Amniotic stem cell (primary cell): ENCODE measurements at regions not wholly inside any gene's neighbourhood (a gene's known extent, or its start where the extent isn't known, plus 50 kb on each side); places are given as distances from the start of the nearest gene placed in this dataset.

Experiments
- DNase-seq: peaks from one replicate; lab custom pipeline; 2025; lab: John Stamatoyannopoulos, UW

- DNase-seq, result no peak
Observed at GRCh38 chr20:21839982-21840381, 134.5 kb downstream of the PAX1 start.

- no peak for DNase-seq
Observed at GRCh38 chr20:21836346-21836745, 130.9 kb downstream of the PAX1 start.

- DNase-seq, result no peak
Observed at GRCh38 chr20:21835042-21835441, 129.6 kb downstream of the PAX1 start.

- DNase-seq, result no peak
Observed at GRCh38 chr20:21832442-21833385, 127.2 kb downstream of the PAX1 start.

DNA sequence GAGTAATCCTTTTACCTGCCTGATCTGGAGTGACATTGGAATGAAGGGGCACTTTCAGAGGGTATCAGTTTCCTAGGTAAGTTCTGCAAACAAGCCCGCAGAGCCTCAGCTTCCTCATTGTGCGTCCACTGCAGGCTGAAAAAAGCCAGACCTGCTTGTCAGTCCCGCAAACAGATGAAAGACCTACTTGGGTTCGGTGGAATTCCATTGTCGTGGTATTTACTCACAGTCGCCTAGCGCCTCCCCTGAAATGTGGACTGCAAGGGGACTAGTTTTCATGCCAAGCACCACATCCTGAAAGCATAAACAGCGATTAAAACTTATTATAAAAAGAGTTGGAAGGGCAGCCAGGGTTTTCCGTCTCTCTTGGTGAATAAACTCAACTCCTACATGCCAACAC is 121.5 kb downstream of the PAX1 start:
- DNase-seq, result no peak

DNA sequence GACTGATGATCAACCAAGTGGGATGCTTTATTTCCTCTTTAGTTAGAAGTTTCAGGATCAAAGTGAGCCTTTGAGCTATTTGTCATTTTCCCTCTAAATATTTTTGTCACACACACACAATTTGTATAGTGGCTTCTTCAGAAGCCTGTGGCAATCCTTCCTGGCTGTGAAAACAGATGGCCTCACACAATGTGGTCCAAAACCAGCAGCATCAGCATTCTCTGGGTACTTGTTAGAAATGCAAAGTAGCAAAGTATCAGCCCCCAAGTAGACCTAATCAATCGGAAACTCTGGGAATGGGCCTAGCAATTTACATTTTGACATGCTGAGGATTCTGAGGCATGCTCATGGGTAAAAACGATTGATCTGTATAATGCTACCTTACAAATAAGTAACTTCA is 115.9 kb downstream of the PAX1 start:
- DNase-seq, result no peak

GRCh38 chr20:21820688-21821087 is 115.2 kb downstream of the PAX1 start:
- DNase-seq, result no peak

DNA sequence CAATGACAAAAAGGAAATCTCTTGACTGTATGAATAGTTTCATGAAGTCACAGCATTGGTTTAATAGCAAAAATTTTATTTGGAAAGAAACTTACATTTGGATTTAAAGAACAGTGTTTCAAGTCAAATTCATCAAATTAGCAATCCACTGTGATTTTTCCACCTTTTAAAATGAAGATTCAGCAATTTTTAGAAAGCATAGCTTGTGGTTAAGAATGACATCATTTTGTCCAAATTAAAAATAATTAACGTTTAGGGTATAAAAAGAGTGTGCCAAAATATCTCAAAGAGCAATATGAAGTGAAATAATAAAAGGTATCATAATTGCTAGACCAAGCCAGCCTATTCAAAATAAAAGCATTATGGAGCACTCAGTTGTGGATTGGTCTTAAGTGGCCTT is 114.6 kb downstream of the PAX1 start:
- no peak for DNase-seq

DNA sequence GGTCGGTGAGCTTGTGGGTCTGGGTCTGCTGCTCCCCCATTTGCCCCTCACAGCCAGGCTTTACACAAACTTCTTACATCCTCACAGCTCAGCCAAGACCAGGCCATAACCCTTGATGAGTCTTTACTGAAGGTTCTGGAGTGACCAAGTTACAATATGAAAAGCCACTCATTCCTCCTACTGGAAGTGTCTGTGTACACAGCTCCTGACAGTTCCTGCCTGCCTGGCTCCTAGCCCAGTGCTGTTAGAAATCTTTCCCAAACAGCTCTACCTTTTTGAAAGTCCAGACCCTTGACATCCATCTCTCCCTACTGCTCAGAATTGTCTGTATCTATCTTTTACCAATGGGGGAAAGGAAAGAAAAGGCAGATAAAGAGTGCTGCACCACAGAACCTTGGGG is 106.9 kb downstream of the PAX1 start:
- no peak for DNase-seq

GRCh38 chr20:21809961-21810523 is 104.6 kb downstream of the PAX1 start:
- DNase-seq, result no peak

DNA sequence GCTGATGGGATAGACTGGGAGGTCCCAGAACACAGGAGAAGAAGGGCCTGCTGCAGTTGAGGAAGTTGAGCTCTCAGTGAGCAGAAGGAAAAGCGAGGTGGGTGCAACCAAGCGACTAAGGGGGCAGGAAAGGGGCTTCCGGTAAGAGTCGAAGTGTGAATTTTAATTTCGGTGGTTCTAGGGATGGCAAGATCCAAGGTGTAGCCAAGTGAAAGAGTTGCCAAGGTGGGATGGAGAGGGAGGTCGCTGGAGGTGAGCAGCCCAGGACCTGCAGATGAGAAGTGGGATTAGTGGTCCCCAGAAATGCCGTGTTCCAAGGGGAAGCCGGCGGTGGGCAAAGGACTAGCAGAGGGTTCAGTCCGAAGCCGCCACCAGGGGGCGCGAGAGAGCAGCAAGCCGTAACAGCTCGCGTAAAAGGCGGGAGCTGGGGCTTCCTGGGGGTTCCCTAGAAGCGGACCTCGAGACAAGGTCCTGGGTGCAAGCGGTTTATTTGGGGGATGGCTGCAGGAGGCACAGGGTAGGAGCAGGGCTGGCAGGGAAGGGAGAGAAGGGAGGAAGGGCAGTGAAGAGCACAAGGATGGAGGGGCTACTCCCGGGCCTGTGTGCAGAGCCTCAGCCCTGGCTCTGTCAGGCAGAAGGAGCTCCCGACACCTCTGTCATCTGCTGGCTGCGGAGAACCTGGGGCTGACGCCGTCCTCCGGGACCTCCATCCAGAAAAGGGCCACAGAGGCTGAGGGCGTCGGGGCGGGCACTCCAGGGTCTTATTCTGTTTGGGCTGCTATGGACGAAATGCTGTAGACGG is 103.6 kb downstream of the PAX1 start:
- DNase-seq, result no peak

DNA sequence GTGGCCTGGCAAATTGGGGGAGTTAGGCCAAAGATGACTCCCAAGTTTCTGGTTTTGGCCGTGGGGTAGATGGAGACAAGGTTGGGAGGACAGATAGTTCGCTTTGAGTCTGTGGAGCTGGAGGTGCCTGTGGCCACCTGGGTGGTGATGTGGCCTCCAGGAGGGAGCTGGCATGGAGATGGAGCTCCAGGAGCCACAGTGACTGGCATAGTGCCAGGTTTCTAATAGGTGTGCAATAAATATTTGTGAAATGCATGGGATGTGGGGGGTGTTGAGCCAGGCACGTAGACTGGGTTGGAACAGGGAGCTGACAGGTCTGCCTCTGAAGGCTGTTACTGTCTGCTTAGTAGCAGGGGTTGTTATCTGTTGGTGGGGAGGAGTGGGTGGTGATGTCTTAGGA is 102.7 kb downstream of the PAX1 start:
- no peak for DNase-seq

GRCh38 chr20:21804802-21805201 is 99.3 kb downstream of the PAX1 start:
- no peak for DNase-seq

GRCh38 chr20:21801193-21801592 is 95.7 kb downstream of the PAX1 start:
- no peak for DNase-seq

- no peak for DNase-seq
Observed at GRCh38 chr20:21798384-21798783, 92.9 kb downstream of the PAX1 start.

GRCh38 chr20:21796059-21796458 is 90.6 kb downstream of the PAX1 start:
- no peak for DNase-seq

- no peak for DNase-seq
Observed at GRCh38 chr20:21788082-21788481, 82.6 kb downstream of the PAX1 start.

DNA sequence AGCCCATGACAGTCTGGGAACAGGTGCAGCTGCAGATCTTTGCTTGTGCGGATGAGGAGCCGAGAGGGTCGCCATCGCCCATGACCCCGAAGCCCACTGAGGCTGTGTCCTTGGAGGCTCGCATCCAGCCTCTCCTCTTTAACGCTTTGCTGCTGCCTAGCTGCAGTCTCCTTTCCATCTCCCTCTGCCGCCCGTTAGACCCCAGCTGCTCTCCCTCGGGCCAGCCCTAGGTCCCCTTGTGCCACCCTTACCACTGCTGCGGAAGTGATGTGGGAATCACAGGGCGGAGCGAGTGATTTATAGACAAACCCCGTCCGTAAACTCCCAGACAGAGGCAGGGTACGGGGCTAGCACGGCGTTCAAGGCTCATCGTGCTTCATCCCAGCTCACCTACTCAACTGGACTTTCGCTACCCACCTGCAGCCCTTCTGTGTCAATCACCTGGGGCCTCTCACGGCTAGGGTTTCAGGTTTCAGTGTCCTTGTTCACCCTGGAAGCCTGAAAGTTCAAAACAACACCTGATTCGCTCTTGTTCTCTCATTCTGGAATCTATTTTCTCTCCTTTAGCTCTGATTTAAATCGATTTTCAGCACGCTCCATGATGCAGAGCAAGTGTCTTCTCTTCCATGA is 76.1 kb downstream of the PAX1 start:
- DNase-seq, result no peak

DNA sequence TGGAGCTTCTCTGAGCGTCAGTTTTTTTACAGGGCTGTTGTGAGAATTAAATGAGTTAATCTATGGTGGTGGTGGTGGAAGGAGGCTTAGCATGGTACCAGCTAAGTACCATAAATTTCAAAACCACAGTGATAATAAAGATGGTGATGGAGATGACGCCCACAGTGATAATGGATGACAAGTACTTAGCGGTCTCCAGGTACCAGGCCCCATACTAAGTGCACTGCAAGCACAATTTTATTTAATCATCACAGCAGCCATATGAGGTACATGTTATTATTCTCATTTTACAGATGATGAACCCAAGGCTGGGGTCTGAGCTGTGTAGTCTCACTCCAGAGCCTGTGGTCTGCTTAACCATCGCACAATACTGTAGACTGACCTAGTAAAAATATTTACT is 75.1 kb downstream of the PAX1 start:
- no peak for DNase-seq
